ENCODE measurements at regions not wholly inside any gene's neighbourhood (a gene's known extent, or its start where the extent isn't known, plus 50 kb on each side); places are given as distances from the start of the nearest gene placed in this dataset.

- no peak for DNase-seq
Measured at GRCh38 chr5:71953866-71954265, 153.4 kb upstream of the MAP1B start.

- no peak for DNase-seq
Measured at GRCh38 chr5:71954329-71954728, 152.9 kb upstream of the MAP1B start.

- DNase-seq = no peak
Measured at GRCh38 chr5:71955723-71956122, 151.6 kb upstream of the MAP1B start.

GRCh38 chr5:71957292-71957898 is 149.9 kb upstream of the MAP1B start:
- no peak for DNase-seq

- no peak for DNase-seq
Measured at GRCh38 chr5:71960195-71960594, 147.1 kb upstream of the MAP1B start.

- DNase-seq = no peak
Measured at GRCh38 chr5:71961786-71962185, 145.5 kb upstream of the MAP1B start.

GRCh38 chr5:71969460-71969859 is 137.8 kb upstream of the MAP1B start:
- DNase-seq = no peak

GRCh38 chr5:71971862-71972261 is 135.4 kb upstream of the MAP1B start:
- DNase-seq = no peak

- no peak for DNase-seq
Measured at GRCh38 chr5:71972777-71973473, 134.3 kb upstream of the MAP1B start.

- no peak for DNase-seq
Measured at GRCh38 chr5:71973563-71973962, 133.7 kb upstream of the MAP1B start.

GRCh38 chr5:71974165-71974564 is 133.1 kb upstream of the MAP1B start:
- no peak for DNase-seq

- no peak for DNase-seq
Measured at GRCh38 chr5:71974622-71975021, 132.7 kb upstream of the MAP1B start.

- DNase-seq = no peak
Measured at GRCh38 chr5:71976449-71976848, 130.8 kb upstream of the MAP1B start.

- DNase-seq = peak; percentile 58
Measured at GRCh38 chr5:71977311-71977710, 130.0 kb upstream of the MAP1B start.

- DNase-seq = no peak
Measured at GRCh38 chr5:71978216-71978615, 129.1 kb upstream of the MAP1B start.

- DNase-seq = no peak
Measured at GRCh38 chr5:71982717-71983395, 124.4 kb upstream of the MAP1B start.

GRCh38 chr5:71986101-71986500 is 121.2 kb upstream of the MAP1B start:
- DNase-seq = no peak

- DNase-seq = no peak
Measured at GRCh38 chr5:71988808-71989207, 118.5 kb upstream of the MAP1B start.

GRCh38 chr5:71993600-71993999 is 113.7 kb upstream of the MAP1B start:
- no peak for DNase-seq

GRCh38 chr5:71996789-71997188 is 110.5 kb upstream of the MAP1B start:
- DNase-seq = no peak

- no peak for DNase-seq
Measured at GRCh38 chr5:71998746-71999145, 108.5 kb upstream of the MAP1B start.

GRCh38 chr5:72000707-72001106 is 106.6 kb upstream of the MAP1B start:
- DNase-seq = no peak

- DNase-seq = no peak
Measured at GRCh38 chr5:72005671-72006070, 101.6 kb upstream of the MAP1B start.

GRCh38 chr5:72006361-72006760 is 100.9 kb upstream of the MAP1B start:
- no peak for DNase-seq

All from NCI-H2029 (cell line).